ENCODE measurements at regions not wholly inside any gene's neighbourhood (a gene's known extent, or its start where the extent isn't known, plus 50 kb on each side); places are given as distances from the start of the nearest gene placed in this dataset.

GRCh38 chr18:40841467-40841866 lies 1113.6 kb upstream of the PIK3C3 start:
- H3K9me3 ChIP-seq (ENCODE audit: control insufficient read depth, low read length), result no peaks in the 10 kb centered on the region
- H3K27me3 ChIP-seq (replicated peaks; ENCODE audit: control insufficient read depth, insufficient read depth, low read length, poor library complexity, severe bottlenecking), result no peaks in the 10 kb centered on the region
- H3K27ac ChIP-seq (ENCODE audit: insufficient read depth, low read length, poor library complexity, severe bottlenecking), result no peak overlapping the region
- no peak for DNase-seq
- H3K4me1 ChIP-seq (ENCODE audit: control insufficient read depth, insufficient read depth, low read length, poor library complexity, severe bottlenecking), result no peaks in the 10 kb centered on the region
- no peak overlapping the region for H3K4me3 ChIP-seq (ENCODE audit: insufficient read depth, low read depth, low read length, poor library complexity, severe bottlenecking)
- H3K36me3 ChIP-seq (ENCODE audit: control insufficient read depth, insufficient read depth, low read length), result no peaks in the 10 kb centered on the region

- Histone ChIP-seq H3K9me3 (ENCODE audit: control insufficient read depth, low read length) (no peaks in the 10 kb centered on the region), H3K4me1 (ENCODE audit: control insufficient read depth, insufficient read depth, low read length, poor library complexity, severe bottlenecking) (no peaks in the 10 kb centered on the region), H3K36me3 (ENCODE audit: control insufficient read depth, insufficient read depth, low read length) (no peaks in the 10 kb centered on the region), H3K4me3 (ENCODE audit: insufficient read depth, low read depth, low read length, poor library complexity, severe bottlenecking) (no peak overlapping the region), H3K27ac (ENCODE audit: insufficient read depth, low read length, poor library complexity, severe bottlenecking) (no peak overlapping the region), H3K27me3 (replicated peaks; ENCODE audit: control insufficient read depth, insufficient read depth, low read length, poor library complexity, severe bottlenecking) (no peaks in the 10 kb centered on the region)
- no peak for DNase-seq
Observed at GRCh38 chr18:40841063-40841462, 1114.0 kb upstream of the PIK3C3 start.

- no peaks in the 10 kb centered on the region for H3K27me3 ChIP-seq (replicated peaks; ENCODE audit: control insufficient read depth, insufficient read depth, low read length, poor library complexity, severe bottlenecking)
- H3K4me3 ChIP-seq (ENCODE audit: insufficient read depth, low read depth, low read length, poor library complexity, severe bottlenecking), result no peak overlapping the region
- H3K4me1 ChIP-seq (ENCODE audit: control insufficient read depth, insufficient read depth, low read length, poor library complexity, severe bottlenecking), result no peaks in the 10 kb centered on the region
- H3K36me3 ChIP-seq (ENCODE audit: control insufficient read depth, insufficient read depth, low read length), result no peaks in the 10 kb centered on the region
- no peak overlapping the region for H3K27ac ChIP-seq (ENCODE audit: insufficient read depth, low read length, poor library complexity, severe bottlenecking)
- no peak for DNase-seq
- H3K9me3 ChIP-seq (ENCODE audit: control insufficient read depth, low read length), result no peaks in the 10 kb centered on the region
Observed at GRCh38 chr18:40832362-40832761, 1122.7 kb upstream of the PIK3C3 start.

- Histone ChIP-seq H3K27me3 (replicated peaks; ENCODE audit: control insufficient read depth, insufficient read depth, low read length, poor library complexity, severe bottlenecking) (no peaks in the 10 kb centered on the region), H3K4me1 (ENCODE audit: control insufficient read depth, insufficient read depth, low read length, poor library complexity, severe bottlenecking) (no peaks in the 10 kb centered on the region), H3K36me3 (ENCODE audit: control insufficient read depth, insufficient read depth, low read length) (no peaks in the 10 kb centered on the region), H3K4me3 (ENCODE audit: insufficient read depth, low read depth, low read length, poor library complexity, severe bottlenecking) (no peak overlapping the region), H3K27ac (ENCODE audit: insufficient read depth, low read length, poor library complexity, severe bottlenecking) (no peak overlapping the region), H3K9me3 (ENCODE audit: control insufficient read depth, low read length) (no peaks in the 10 kb centered on the region)
- DNase-seq, result no peak
Observed at GRCh38 chr18:40824291-40824690, 1130.7 kb upstream of the PIK3C3 start.

GRCh38 chr18:40821596-40822243 lies 1133.3 kb upstream of the PIK3C3 start:
- no peak overlapping the region for H3K4me3 ChIP-seq (ENCODE audit: insufficient read depth, low read depth, low read length, poor library complexity, severe bottlenecking)
- H3K9me3 ChIP-seq (ENCODE audit: control insufficient read depth, low read length), result no peaks in the 10 kb centered on the region
- H3K27me3 ChIP-seq (replicated peaks; ENCODE audit: control insufficient read depth, insufficient read depth, low read length, poor library complexity, severe bottlenecking), result no peaks in the 10 kb centered on the region
- no peaks in the 10 kb centered on the region for H3K4me1 ChIP-seq (ENCODE audit: control insufficient read depth, insufficient read depth, low read length, poor library complexity, severe bottlenecking)
- DNase-seq, result no peak
- no peaks in the 10 kb centered on the region for H3K36me3 ChIP-seq (ENCODE audit: control insufficient read depth, insufficient read depth, low read length)
- H3K27ac ChIP-seq (ENCODE audit: insufficient read depth, low read length, poor library complexity, severe bottlenecking), result no peak overlapping the region

GRCh38 chr18:40812981-40813515 lies 1142.0 kb upstream of the PIK3C3 start:
- Histone ChIP-seq H3K9me3 (ENCODE audit: control insufficient read depth, low read length) (no peaks in the 10 kb centered on the region), H3K36me3 (ENCODE audit: control insufficient read depth, insufficient read depth, low read length) (no peaks in the 10 kb centered on the region), H3K27ac (ENCODE audit: insufficient read depth, low read length, poor library complexity, severe bottlenecking) (no peak overlapping the region), H3K27me3 (replicated peaks; ENCODE audit: control insufficient read depth, insufficient read depth, low read length, poor library complexity, severe bottlenecking) (no peaks in the 10 kb centered on the region), H3K4me3 (ENCODE audit: insufficient read depth, low read depth, low read length, poor library complexity, severe bottlenecking) (no peak overlapping the region), H3K4me1 (ENCODE audit: control insufficient read depth, insufficient read depth, low read length, poor library complexity, severe bottlenecking) (no peaks in the 10 kb centered on the region)
- DNase-seq, result no peak

GRCh38 chr18:40810372-40810771 lies 1144.7 kb upstream of the PIK3C3 start:
- Histone ChIP-seq H3K4me1 (ENCODE audit: control insufficient read depth, insufficient read depth, low read length, poor library complexity, severe bottlenecking) (no peaks in the 10 kb centered on the region), H3K9me3 (ENCODE audit: control insufficient read depth, low read length) (no peaks in the 10 kb centered on the region), H3K36me3 (ENCODE audit: control insufficient read depth, insufficient read depth, low read length) (no peaks in the 10 kb centered on the region), H3K27me3 (replicated peaks; ENCODE audit: control insufficient read depth, insufficient read depth, low read length, poor library complexity, severe bottlenecking) (no peaks in the 10 kb centered on the region), H3K27ac (ENCODE audit: insufficient read depth, low read length, poor library complexity, severe bottlenecking) (no peak overlapping the region), H3K4me3 (ENCODE audit: insufficient read depth, low read depth, low read length, poor library complexity, severe bottlenecking) (no peak overlapping the region)
- DNase-seq, result no peak

GRCh38 chr18:40789286-40789685 lies 1165.7 kb upstream of the PIK3C3 start:
- Histone ChIP-seq H3K27ac (ENCODE audit: insufficient read depth, low read length, poor library complexity, severe bottlenecking) (no peak overlapping the region), H3K4me3 (ENCODE audit: insufficient read depth, low read depth, low read length, poor library complexity, severe bottlenecking) (no peak overlapping the region), H3K4me1 (ENCODE audit: control insufficient read depth, insufficient read depth, low read length, poor library complexity, severe bottlenecking) (no peaks in the 10 kb centered on the region), H3K9me3 (ENCODE audit: control insufficient read depth, low read length) (no peaks in the 10 kb centered on the region), H3K27me3 (replicated peaks; ENCODE audit: control insufficient read depth, insufficient read depth, low read length, poor library complexity, severe bottlenecking) (no peaks in the 10 kb centered on the region), H3K36me3 (ENCODE audit: control insufficient read depth, insufficient read depth, low read length) (no peaks in the 10 kb centered on the region)
- DNase-seq, result no peak

GRCh38 chr18:40782453-40783130 lies 1172.4 kb upstream of the PIK3C3 start:
- Histone ChIP-seq H3K36me3 (ENCODE audit: control insufficient read depth, insufficient read depth, low read length) (no peaks in the 10 kb centered on the region), H3K4me3 (ENCODE audit: insufficient read depth, low read depth, low read length, poor library complexity, severe bottlenecking) (no peak overlapping the region), H3K9me3 (ENCODE audit: control insufficient read depth, low read length) (no peaks in the 10 kb centered on the region), H3K27ac (ENCODE audit: insufficient read depth, low read length, poor library complexity, severe bottlenecking) (no peak overlapping the region), H3K4me1 (ENCODE audit: control insufficient read depth, insufficient read depth, low read length, poor library complexity, severe bottlenecking) (no peaks in the 10 kb centered on the region), H3K27me3 (replicated peaks; ENCODE audit: control insufficient read depth, insufficient read depth, low read length, poor library complexity, severe bottlenecking) (no peaks in the 10 kb centered on the region)
- DNase-seq, result no peak

GRCh38 chr18:40769786-40770185 lies 1185.2 kb upstream of the PIK3C3 start:
- no peaks in the 10 kb centered on the region for H3K36me3 ChIP-seq (ENCODE audit: control insufficient read depth, insufficient read depth, low read length)
- no peaks in the 10 kb centered on the region for H3K27me3 ChIP-seq (replicated peaks; ENCODE audit: control insufficient read depth, insufficient read depth, low read length, poor library complexity, severe bottlenecking)
- DNase-seq, result no peak
- H3K4me3 ChIP-seq (ENCODE audit: insufficient read depth, low read depth, low read length, poor library complexity, severe bottlenecking), result no peak overlapping the region
- no peaks in the 10 kb centered on the region for H3K9me3 ChIP-seq (ENCODE audit: control insufficient read depth, low read length)
- no peaks in the 10 kb centered on the region for H3K4me1 ChIP-seq (ENCODE audit: control insufficient read depth, insufficient read depth, low read length, poor library complexity, severe bottlenecking)
- no peak overlapping the region for H3K27ac ChIP-seq (ENCODE audit: insufficient read depth, low read length, poor library complexity, severe bottlenecking)

Measured in effector memory CD4-positive, alpha-beta T cell (primary cell).